ENCODE measurements at regions not wholly inside any gene's neighbourhood (a gene's known extent, or its start where the extent isn't known, plus 50 kb on each side); places are given as distances from the start of the nearest gene placed in this dataset.
"Not testable (repeated sequence)": the region's sequence is repeated elsewhere in the genome, so short reads cannot be mapped to it uniquely, and the experiment has no call there.

- in situ Hi-C loops (cut with HindIII; ENCODE audit: low sequenced_read_pairs), result no loop called here
These were observed 104.6 kb downstream of the RAP2B start for GRCh38 chr3:153266619-153267018.

GRCh38 chr3:153268564-153269279, 106.7 kb downstream of the RAP2B start:
- in situ Hi-C loops (cut with HindIII; ENCODE audit: low sequenced_read_pairs), result no loop called here

GRCh38 chr3:153269730-153270129, 107.7 kb downstream of the RAP2B start:
- in situ Hi-C loops (cut with HindIII; ENCODE audit: low sequenced_read_pairs), result no loop called here

GRCh38 chr3:153273217-153273616, 111.2 kb downstream of the RAP2B start:
- in situ Hi-C loops (cut with HindIII; ENCODE audit: low sequenced_read_pairs), result no loop called here

GRCh38 chr3:153273767-153274435, 111.9 kb downstream of the RAP2B start:
- in situ Hi-C loops (cut with HindIII; ENCODE audit: low sequenced_read_pairs), result no loop called here

- in situ Hi-C loops (cut with HindIII; ENCODE audit: low sequenced_read_pairs), result no loop called here
These were observed 112.5 kb downstream of the RAP2B start for GRCh38 chr3:153274561-153274960.

GRCh38 chr3:153275514-153275913, 113.5 kb downstream of the RAP2B start:
- in situ Hi-C loops (cut with HindIII; ENCODE audit: low sequenced_read_pairs), result no loop called here

- in situ Hi-C loops (cut with HindIII; ENCODE audit: low sequenced_read_pairs), result no loop called here
These were observed 115.0 kb downstream of the RAP2B start for GRCh38 chr3:153277029-153277428.

- in situ Hi-C loops (cut with HindIII; ENCODE audit: low sequenced_read_pairs), result not testable (repeated sequence)
These were observed 119.4 kb downstream of the RAP2B start for GRCh38 chr3:153281236-153281997.

- in situ Hi-C loops (cut with HindIII; ENCODE audit: low sequenced_read_pairs), result no loop called here
These were observed 120.3 kb downstream of the RAP2B start for GRCh38 chr3:153282355-153282754.

- in situ Hi-C loops (cut with HindIII; ENCODE audit: low sequenced_read_pairs), result no loop called here
These were observed 122.4 kb downstream of the RAP2B start for GRCh38 chr3:153284282-153284938.

- in situ Hi-C loops (cut with HindIII; ENCODE audit: low sequenced_read_pairs), result no loop called here
These were observed 123.2 kb downstream of the RAP2B start for GRCh38 chr3:153285194-153285641.

GRCh38 chr3:153285982-153286381, 124.0 kb downstream of the RAP2B start:
- in situ Hi-C loops (cut with HindIII; ENCODE audit: low sequenced_read_pairs), result no loop called here

- in situ Hi-C loops (cut with HindIII; ENCODE audit: low sequenced_read_pairs), result no loop called here
These were observed 125.0 kb downstream of the RAP2B start for GRCh38 chr3:153287017-153287416.

GRCh38 chr3:153289334-153289808, 127.3 kb downstream of the RAP2B start:
- in situ Hi-C loops (cut with HindIII; ENCODE audit: low sequenced_read_pairs), result no loop called here

GRCh38 chr3:153290268-153291015, 128.4 kb downstream of the RAP2B start:
- in situ Hi-C loops (cut with HindIII; ENCODE audit: low sequenced_read_pairs), result no loop called here

GRCh38 chr3:153291059-153291685, 129.1 kb downstream of the RAP2B start:
- in situ Hi-C loops (cut with HindIII; ENCODE audit: low sequenced_read_pairs), result no loop called here

- in situ Hi-C loops (cut with HindIII; ENCODE audit: low sequenced_read_pairs), result no loop called here
These were observed 131.2 kb downstream of the RAP2B start for GRCh38 chr3:153293265-153293664.

- in situ Hi-C loops (cut with HindIII; ENCODE audit: low sequenced_read_pairs), result no loop called here
These were observed 133.9 kb downstream of the RAP2B start for GRCh38 chr3:153295901-153296300.

GRCh38 chr3:153305189-153305588, 143.2 kb downstream of the RAP2B start:
- in situ Hi-C loops (cut with HindIII; ENCODE audit: low sequenced_read_pairs), result no loop called here
